NCI-H1092 treated with DMSO at 0.1 percent for 48 hours (cell line): ENCODE measurements at regions not wholly inside any gene's neighbourhood (a gene's known extent, or its start where the extent isn't known, plus 50 kb on each side); places are given as distances from the start of the nearest gene placed in this dataset.
"Not testable (repeated sequence)": the region's sequence is repeated elsewhere in the genome, so short reads cannot be mapped to it uniquely, and the experiment has no call there.

ENCODE experiments used
- DNase-seq: peaks from one replicate; lab custom pipeline; 2025; lab: John Stamatoyannopoulos, UW

DNA sequence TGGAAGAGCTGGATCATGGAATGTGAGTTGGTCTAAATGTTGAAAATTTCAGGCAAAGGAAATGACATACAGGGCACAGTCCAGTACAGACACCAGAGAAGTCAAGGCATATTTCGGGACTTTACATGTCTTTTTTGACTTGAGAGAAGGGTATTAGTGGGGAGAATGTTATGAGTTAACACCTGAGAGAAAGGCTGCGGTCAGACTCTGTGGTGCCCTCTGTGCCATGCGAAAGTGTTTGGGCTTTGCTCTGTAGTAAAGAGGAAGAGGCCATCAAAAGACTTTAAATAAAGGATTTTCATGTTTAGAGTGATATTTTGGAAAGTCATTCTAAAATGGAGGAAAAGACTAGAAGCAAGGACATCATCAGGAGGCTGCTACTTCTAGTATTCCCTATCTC is 607.4 kb downstream of the CCSER2 start:
- DNase-seq, result no peak

DNA sequence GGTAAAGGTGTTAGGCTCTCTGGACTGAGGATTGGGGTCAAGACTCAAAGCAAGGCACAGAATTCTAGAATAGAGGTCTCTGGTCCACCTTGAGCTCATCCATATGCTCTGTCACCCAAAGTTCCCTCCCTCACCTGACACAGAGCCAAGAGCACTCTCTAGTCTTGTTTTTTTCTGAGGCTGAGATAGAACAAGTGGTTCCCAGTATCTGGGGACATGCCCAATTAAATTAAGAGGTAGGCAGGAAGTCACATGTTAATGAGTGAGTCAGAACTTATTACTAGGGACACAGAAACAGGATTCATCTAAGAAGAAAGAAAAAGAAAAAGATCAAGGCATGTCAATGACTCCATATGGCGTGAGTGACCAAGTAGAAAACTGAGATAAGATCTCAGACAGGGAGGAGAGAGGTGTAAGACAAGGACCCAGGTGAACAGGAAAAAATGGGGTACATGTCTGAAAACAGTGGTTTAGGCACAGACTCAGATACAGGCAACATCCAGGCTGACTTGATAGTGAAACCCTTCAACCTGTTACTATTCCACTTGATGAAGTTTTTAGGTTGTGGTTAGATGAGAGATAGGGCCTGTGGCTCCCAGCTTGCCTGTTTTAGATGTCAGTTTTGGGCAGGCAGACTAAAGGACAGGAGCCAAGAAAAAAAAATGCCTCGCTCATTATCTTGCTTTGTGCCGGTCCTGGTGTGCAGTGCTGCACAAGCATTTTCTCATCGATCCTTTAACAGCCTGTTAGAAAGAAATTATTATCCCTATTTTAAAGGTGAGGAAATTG is 609.9 kb downstream of the CCSER2 start:
- DNase-seq, result no peak

DNA sequence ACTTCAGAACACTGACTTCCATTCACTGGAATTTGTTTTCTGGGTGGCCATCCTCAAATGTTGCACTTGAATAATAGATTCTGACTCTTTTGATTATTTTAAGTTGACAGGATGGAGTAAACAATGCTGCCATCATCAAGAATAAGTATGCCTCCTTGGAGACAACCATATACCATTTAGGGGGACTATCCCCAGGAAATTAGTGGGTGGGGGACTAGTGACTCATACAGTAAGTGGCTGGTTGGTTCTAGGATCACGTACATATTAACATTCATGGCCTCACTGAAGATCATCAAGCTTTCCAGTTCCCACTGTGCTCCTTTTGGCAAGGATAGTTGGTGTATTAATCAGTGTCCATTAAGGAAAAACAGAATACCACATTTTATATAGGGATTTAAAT is 615.2 kb downstream of the CCSER2 start:
- DNase-seq, result no peak

DNA sequence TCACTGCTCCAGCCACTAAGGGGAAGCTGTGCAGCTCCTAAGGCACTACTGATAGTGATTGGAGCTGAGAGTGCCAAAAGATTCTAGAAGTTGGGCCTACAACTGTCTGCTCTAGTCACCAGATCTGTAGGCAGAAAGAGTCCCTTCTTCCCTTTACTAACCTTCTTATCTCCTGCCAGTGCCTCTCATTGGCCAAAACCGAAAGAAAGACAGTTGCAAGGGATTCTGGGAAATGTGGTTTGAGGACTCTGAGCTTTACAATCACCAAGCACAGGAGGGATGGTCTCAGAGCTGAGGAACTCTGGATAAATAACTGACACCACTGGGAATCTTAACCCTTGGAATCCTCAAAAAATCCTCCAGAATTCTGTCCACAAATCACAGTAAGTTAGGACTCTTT is 615.8 kb downstream of the CCSER2 start:
- no peak for DNase-seq

DNA sequence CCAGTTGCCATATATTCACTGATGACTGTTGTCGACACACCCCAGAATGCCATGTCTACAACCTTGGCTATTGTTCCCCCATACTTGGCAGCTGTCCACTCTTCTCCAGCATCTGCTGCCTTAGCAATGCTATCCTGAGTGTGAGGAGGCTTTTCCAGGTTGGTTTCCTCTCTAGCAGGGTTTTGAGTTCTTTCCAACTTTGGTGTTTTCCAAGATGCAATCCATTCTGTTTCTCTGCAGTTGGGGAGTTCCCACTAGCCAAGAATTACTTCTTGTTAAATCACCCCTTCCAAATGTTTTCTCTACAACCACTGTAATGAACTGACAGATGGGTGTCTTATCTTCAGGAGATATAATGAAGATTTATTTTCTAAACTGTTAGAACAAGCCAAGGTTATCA is 617.4 kb downstream of the CCSER2 start:
- DNase-seq, result peak; percentile 23

DNA sequence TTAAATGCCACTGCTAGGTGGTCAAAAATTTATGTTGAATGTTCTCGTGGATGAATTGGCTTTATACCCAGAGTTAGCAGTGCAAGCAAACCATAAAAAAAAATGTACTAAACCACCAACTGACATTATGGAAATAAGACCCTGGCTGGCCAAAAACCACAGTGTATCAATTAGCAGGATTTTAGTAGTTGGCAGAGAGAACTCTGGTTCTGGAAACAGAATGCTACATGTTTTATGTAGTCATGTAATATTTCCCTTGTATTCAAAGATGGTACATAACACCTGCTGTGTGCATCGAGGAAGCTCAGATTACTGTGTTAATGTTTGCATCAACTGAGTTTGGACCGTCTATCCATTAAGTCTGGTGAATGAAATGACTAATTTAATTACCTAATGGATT is 618.5 kb downstream of the CCSER2 start:
- peak; percentile 92 for DNase-seq

DNA sequence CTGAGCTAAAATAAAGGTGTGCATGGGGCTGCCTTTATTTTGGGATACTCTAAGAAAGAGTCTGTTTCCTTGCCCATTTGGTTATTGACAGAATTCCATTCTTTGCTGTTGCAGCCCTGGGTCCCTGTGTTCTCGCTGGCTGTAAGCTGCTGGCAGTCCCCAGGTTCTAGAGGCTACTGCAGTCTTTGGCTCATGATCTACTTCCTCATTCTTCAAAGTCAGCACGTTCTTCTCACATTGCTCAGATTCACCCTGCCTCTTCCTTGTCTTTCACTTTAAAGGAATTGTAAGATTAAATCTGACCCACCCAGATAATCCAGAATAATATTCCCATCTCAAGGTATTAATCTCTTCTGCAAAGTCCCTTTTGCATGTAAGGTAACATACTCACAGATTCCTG is 620.3 kb downstream of the CCSER2 start:
- DNase-seq, result no peak

DNA sequence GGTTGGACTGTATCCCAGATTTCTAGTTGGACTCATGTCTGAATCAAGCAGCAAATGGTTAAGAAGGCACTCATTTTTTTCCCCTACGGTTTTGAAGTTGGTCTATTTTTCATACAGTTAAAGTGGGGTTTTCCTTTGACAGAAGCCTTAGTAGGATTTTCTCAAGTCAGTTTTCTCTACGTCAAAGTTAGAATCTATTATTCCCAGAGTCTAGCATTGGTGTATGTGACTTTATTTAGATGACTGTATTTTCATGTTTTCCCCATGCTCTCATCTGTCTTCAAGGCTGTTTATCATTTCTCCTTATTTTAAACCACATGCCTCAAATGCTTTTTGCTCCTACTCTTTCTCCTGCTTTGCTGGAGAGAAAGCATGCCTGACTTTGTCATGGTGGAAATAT is 623.2 kb downstream of the CCSER2 start:
- no peak for DNase-seq

DNA sequence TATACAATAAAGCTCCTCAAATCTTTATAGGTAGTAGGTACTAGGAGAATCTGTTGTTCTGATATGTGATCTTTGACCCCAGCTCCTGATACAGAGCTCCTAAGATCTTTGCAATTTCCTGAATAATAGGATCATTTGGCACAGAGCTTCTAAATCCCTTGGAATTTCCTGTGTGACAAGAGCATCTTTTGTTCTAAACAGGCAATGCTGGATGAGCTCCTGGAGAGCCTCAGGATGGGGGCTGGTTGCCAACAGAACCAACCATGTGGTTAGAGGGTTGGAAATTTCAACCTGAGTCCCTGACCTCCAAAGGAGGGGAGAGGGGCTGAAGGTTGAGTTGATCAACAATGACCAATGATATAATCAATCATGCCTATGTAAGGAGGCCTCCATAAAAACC is 629.0 kb downstream of the CCSER2 start:
- DNase-seq, result no peak

DNA sequence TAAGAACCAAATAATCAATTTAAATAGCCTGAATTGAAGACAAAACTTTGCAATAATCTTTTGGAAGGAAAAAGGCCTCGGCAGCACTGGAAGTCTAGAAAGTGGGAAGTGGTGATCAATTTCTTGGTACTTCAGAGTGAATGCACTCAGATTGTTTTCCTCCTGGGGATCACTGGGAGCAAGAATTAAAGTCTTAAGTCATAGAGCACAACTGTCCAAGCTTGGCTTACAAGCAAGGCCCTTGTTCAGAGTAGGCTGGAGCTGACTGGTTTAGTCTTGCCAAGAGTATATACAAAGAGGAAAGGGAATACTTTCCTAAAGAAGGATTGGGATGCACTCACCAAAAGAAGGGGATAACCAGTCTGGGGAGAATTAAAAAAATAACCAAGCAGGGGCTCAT is 637.1 kb downstream of the CCSER2 start:
- DNase-seq, result no peak

DNA sequence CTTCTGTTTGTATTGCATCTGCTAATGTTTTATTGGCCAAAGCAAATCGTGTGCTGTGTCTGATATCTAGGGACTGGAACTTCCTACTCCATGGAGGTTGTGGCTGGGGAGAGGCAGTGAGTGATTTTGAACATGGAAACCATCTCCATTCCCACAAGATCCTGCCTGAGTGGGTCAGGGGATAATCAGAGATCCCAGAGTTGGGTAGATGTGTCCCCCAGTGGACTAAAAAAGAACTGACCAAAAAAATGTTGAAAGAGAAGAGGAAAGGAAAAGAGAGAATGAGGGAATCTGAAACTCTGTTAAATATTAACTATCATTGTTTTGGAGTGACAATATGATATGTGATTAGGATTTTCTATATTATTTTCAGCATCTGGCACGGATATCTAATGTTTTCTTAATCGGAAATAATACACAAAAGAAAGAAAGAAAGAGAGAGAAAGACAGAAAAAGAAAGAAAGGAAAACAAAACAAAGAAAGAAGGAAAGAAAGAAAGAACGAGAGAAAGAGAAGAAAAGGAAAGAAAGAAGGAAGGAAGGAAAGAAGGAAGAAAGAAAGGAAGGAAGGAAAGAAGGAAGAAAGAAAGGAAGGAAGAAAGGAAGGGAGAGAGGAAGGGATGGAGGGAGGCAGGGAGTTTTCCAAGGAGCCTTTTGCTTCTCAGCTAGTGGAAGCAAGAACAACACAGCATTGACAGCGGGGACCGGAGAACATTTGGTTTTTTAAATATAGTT is 638.5 kb downstream of the CCSER2 start:
- DNase-seq, result peak; percentile 6

DNA sequence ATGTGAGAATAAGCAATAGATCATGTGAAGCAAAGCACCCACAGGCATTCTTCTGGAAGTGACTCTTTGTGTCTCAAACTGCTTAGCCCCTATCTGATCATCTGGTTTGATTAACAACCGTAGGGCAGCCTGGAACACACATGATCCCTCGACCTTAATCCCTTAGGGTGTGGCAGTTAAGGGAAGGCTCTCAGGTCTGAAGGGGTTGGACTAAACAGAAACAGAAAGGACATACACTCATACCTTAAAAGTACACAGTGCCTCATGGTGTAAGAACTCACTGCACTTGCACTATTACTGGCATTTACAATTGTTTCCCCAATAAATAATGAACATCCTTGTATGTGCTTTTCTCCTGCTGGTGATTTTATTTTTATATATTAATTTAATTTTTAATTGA is 640.9 kb downstream of the CCSER2 start:
- DNase-seq, result not testable (repeated sequence)

DNA sequence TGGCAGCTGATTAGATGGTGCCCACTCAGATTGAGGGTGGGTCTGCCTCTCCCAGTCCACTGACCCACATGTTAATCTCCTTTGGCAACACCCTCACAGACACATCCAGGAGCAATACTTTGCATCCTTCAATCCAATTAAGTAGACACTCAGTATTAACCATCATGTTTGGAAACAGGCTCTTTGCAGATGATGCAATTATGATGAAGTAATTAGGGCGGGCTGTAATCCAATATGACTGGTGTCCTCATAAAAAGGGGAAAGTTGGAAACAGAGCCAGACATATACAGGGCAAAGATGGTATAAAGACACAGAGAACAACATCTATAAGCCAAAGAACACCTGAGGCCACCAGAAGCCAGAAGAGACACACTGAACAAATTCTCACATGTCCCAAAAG is 658.6 kb downstream of the CCSER2 start:
- DNase-seq, result no peak

DNA sequence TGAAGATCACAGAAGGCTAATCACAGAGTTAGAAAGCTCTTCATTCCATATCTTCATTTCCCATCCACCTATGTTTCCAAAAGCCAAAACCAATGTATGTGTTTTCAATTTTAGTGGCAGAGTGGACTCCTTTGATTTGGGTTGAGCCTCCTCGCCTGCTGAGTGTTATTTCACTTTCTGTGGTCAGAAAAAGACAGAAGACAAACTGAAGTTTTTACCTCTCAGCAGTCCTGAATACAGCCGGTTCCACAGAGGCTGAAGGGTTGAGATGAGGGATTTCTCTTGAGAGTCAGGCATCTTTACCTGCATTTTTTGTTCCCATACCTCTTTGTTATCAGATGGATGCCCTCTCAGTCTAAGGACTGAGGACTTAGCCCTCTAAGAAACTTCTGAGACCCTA is 659.6 kb downstream of the CCSER2 start:
- DNase-seq, result no peak

DNA sequence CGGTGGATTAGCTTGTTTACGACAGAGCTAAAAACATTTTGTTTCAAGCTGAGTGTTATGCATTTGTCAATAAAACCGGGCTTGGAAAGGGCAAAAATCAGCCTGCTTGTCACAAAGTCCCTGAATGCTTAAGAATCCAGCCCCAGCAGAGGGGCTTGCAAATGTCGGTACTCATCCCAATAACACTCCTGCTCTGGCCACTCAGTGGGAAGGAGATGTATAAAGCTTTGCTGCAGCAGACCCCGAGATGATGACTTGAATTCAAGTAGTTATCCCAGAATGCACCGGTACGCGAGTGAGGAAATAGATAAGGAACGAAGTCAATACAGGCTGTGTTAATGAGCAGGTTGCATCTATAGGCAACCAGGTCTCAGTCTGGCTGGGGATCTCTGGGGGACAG is 662.3 kb downstream of the CCSER2 start:
- no peak for DNase-seq

DNA sequence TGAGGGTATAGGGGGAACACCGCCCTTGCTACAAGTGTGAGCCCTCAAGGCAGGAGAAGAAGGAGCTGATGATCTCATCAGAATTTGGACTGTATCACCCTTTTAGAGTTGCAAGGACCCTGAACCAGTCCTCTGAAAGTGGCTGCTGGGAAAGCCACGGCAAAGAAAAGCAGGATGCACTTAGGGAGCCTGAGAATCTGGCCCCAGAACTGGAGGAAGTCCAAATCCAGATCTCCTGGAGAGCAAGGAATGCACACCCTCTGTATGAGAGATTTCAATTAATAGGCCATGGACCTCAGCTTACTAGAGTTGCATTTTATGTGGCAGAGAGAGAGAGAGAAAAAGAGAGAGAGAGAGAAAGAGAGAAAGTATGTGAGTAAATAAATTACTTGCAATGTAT is 662.9 kb downstream of the CCSER2 start:
- DNase-seq, result no peak

DNA sequence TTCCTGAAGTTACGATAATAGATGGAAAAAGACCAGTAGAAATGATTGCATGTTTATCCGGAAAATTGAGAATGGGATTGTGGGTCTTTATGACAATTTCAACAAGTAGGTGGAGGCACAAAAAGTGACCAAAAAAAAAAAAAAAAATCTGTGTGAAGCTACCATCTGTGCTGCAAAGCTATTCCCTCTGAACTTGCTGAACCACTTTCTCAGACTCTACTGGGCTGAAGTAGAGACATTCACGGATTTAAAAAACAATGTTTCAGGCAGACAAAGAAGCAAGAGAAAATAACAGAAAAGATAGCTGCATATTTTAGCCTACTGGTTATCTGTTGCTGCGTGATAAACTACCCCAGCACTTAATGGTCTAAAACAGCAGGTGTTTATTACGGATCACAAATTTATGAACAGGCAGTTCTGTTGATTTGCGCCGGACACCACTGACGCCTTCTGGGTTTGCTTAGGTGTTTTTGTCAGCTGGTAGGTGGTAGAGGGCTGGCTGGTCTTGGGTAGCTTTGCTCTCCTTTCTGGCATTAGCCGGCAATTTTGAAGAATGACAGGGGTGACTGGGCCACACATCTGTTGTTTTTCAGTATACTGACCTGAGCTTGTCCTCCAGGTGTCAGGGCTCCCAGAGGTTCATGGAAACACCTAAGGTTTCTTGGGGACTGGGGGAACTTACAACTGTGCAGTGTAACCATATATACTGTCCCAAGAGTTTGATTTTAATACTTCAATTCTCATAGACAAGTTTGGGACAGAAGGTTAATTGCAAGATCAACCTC is 665.1 kb downstream of the CCSER2 start:
- DNase-seq, result no peak

DNA sequence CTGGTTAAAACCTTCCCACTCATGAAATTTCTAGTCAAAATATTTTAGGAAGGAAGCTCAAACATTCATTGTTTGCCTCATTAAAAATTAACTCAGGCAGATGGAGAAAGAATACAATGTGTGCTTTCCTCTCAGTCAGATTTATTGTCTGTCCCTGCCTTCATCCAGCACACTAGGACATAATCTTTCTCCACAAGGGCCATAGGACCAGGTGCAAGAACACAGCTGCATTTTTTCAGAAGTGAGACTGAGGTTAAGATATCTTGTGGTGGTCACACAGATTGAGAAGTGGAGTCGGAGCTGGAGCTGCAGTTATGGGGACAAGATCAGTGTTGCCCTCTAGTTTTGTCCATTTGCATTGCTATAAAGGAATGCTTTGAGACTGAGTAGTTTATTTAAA is 666.3 kb downstream of the CCSER2 start:
- no peak for DNase-seq

DNA sequence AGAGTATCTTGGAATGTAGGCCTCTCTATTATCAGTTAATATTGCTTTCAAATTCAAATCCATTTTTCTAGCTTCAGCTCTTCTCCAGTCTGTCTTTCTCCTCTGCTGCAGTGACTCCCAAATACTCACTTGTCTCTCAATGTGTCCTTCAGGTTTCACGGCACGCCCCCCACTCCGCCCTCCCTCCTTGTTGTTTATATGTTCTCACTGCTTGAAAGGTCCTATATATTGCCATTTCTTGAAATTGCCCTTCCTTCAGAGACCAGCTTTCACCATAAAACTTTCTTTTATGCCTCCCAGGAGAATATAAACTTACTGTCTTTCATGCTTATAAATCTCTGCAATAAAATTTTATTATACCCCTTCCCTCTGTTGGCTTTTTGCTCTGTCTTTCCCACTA is 668.2 kb downstream of the CCSER2 start:
- DNase-seq, result no peak

DNA sequence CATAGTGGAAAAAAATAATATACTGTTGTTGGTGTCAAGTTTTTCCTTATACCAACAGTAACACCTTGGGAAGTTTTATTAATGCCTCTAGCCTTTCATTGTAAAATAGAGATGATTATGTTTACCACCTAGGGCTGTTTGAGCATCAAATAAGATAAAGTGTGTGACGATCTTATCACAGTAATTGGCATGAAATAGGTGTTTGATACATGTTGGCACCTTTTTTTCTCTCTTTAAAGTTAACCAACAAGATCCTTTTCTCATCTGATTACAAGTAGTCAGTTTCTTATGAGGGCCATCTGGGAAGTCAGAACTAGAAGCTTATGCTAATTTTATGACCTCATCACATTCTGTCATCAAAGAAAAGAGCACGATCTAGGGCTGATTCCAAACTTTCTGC is 669.5 kb downstream of the CCSER2 start:
- no peak for DNase-seq

DNA sequence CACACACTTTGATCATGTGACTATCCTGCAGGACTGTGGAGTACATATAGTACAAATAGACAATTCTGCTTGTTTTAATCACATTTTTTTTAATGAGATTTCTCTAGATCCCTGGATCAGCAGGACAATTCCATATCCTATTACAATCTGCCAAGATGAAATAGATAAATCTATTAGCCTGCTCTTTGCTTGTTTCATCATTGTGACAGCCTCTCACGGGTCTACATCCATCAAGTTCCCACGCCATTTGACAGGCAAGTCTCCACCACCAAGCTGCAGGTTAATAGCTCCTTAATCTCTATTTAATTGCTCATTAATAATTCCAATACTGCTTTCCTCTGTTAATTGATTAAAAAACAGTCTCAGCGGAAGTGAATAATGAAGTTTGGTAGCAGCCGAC is 671.5 kb downstream of the CCSER2 start:
- DNase-seq, result no peak

DNA sequence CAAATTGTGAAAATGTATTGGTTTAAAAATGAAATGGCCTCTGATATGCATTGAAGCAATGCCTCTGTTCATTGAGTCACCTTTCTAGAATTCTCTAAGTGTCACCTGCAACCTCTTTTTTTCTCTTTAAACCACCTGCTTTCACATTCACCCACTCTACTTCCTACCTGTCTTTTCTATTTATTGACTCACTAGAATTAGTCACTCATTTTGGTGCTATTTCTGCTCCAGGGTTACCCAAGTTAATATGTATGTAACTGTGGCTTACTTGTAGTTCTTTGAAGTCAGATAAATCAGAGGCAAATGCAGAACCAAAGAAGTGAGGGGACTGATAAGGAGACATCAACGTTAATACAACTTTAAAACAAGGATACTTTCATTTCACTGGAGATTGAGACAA is 674.7 kb downstream of the CCSER2 start:
- DNase-seq, result no peak
